GM19372 (cell line): ENCODE measurements at regions not wholly inside any gene's neighbourhood (a gene's known extent, or its start where the extent isn't known, plus 50 kb on each side); places are given as distances from the start of the nearest gene placed in this dataset.
"Not testable (repeated sequence)": the region's sequence is repeated elsewhere in the genome, so short reads cannot be mapped to it uniquely, and the experiment has no call there.

Experiments used
- ATAC-seq: cut with Tn5 transposase; IDR thresholded peaks from one replicate; pipeline ENCODE4 v1.9.1; 2021; ENCODE audit warnings: mild to moderate bottlenecking, low read depth, moderate library complexity; ENCODE audit not compliant: unreplicated experiment

- ATAC-seq, result no peak
Measured at GRCh38 chr12:59517522-59517921, 78.3 kb upstream of the SLC16A7 start.

- ATAC-seq, result no peak
Measured at GRCh38 chr12:59500915-59501314, 94.9 kb upstream of the SLC16A7 start.

- ATAC-seq, result no peak
Measured at GRCh38 chr12:59500335-59500734, 95.5 kb upstream of the SLC16A7 start.

- no peak for ATAC-seq
Measured at GRCh38 chr12:59499774-59500173, 96.1 kb upstream of the SLC16A7 start.

GRCh38 chr12:59494617-59495016 lies 101.2 kb upstream of the SLC16A7 start:
- ATAC-seq, result no peak

- ATAC-seq, result no peak
Measured at GRCh38 chr12:59491877-59492276, 104.0 kb upstream of the SLC16A7 start.

GRCh38 chr12:59486827-59487226 lies 109.0 kb upstream of the SLC16A7 start:
- no peak for ATAC-seq

GRCh38 chr12:59484575-59484974 lies 111.3 kb upstream of the SLC16A7 start:
- ATAC-seq, result no peak

GRCh38 chr12:59474236-59474635 lies 121.6 kb upstream of the SLC16A7 start:
- not testable (repeated sequence) for ATAC-seq

- no peak for ATAC-seq
Measured at GRCh38 chr12:59472273-59472672, 123.6 kb upstream of the SLC16A7 start.

- ATAC-seq, result no peak
Measured at GRCh38 chr12:59459966-59460660, 135.7 kb upstream of the SLC16A7 start.

GRCh38 chr12:59453475-59453874 lies 142.4 kb upstream of the SLC16A7 start:
- no peak for ATAC-seq

GRCh38 chr12:59452746-59453145 lies 143.1 kb upstream of the SLC16A7 start:
- no peak for ATAC-seq

- ATAC-seq, result no peak
Measured at GRCh38 chr12:59452259-59452658, 143.6 kb upstream of the SLC16A7 start.

GRCh38 chr12:59446116-59446515 lies 149.7 kb upstream of the SLC16A7 start:
- no peak for ATAC-seq

- no peak for ATAC-seq
Measured at GRCh38 chr12:59444932-59445331, 150.9 kb upstream of the SLC16A7 start.

- ATAC-seq, result no peak
Measured at GRCh38 chr12:59432057-59432456, 163.8 kb upstream of the SLC16A7 start.

- ATAC-seq, result no peak
Measured at GRCh38 chr12:59431266-59431665, 164.6 kb upstream of the SLC16A7 start.

GRCh38 chr12:59429766-59430165 lies 166.1 kb upstream of the SLC16A7 start:
- ATAC-seq, result no peak

GRCh38 chr12:59425798-59426197 lies 170.0 kb upstream of the SLC16A7 start:
- no peak for ATAC-seq

GRCh38 chr12:59424666-59425065 lies 171.2 kb upstream of the SLC16A7 start:
- not testable (repeated sequence) for ATAC-seq

- ATAC-seq, result no peak
Measured at GRCh38 chr12:59414051-59414450, 181.8 kb upstream of the SLC16A7 start.

GRCh38 chr12:59408431-59408830 lies 187.4 kb upstream of the SLC16A7 start:
- ATAC-seq, result no peak
